IPS DF 6.9 (cell line): ENCODE measurements at regions not wholly inside any gene's neighbourhood (a gene's known extent, or its start where the extent isn't known, plus 50 kb on each side); places are given as distances from the start of the nearest gene placed in this dataset.

ENCODE experiments used
- DNase-seq: peaks from one replicate; pipeline ENCODE4 v3.0.0-alpha.2; 2013; ENCODE audit warnings: low read depth, low spot score
- H3K27ac ChIP-seq: one replicate; pipeline ENCODE4 v1.5.1; 2013; ENCODE audit warnings: low read length, control low read depth
- H3K27me3 ChIP-seq: 2 replicates; pipeline ENCODE4 v1.6.1; 2013; ENCODE audit warnings: mild to moderate bottlenecking, low read length; ENCODE audit not compliant: control insufficient read depth, insufficient read depth
- H3K36me3 ChIP-seq: 2 replicates; pipeline ENCODE4 v1.6.1; 2013; ENCODE audit warnings: low read length; ENCODE audit not compliant: control insufficient read depth, insufficient read depth
- H3K4me1 ChIP-seq: 2 replicates; pipeline ENCODE4 v1.6.1; 2013; ENCODE audit warnings: low read length; ENCODE audit not compliant: control insufficient read depth, insufficient read depth
- H3K4me3 ChIP-seq: 2 replicates; pipeline ENCODE4 v1.5.1; 2013; ENCODE audit warnings: mild to moderate bottlenecking, low read length
- H3K9me3 ChIP-seq: 2 replicates; pipeline ENCODE4 v1.6.1; 2013; ENCODE audit warnings: low read length, inconsistent platforms; ENCODE audit not compliant: control insufficient read depth, insufficient read depth
- WGBS: extraction: QIAGEN DNeasy Blood & Tissue Kit; methylation state at CpG from one replicate; pipeline ENCODE4 v1.1.7; 2013; ENCODE audit warnings: mixed read lengths, missing lambda C conversion rate; ENCODE audit not compliant: insufficient read length, insufficient coverage; 5-methylcytosine and 5-hydroxymethylcytosine counted together

GRCh38 chr11:92149996-92150395 lies 74.6 kb upstream of the FAT3 start:
- DNase-seq, result peak; percentile 11
- no CpG with 5 or more reads among the region's 2 CpGs for WGBS
- H3K27me3 ChIP-seq, result no peaks in the 10 kb centered on the region
- no peaks in the 10 kb centered on the region for H3K9me3 ChIP-seq
- no peak overlapping the region for H3K4me3 ChIP-seq
- no peaks in the 10 kb centered on the region for H3K36me3 ChIP-seq
- H3K27ac ChIP-seq, result no peak overlapping the region
- no peaks in the 10 kb centered on the region for H3K4me1 ChIP-seq

- Histone ChIP-seq H3K4me3 (no peak overlapping the region), H3K36me3 (no peaks in the 10 kb centered on the region), H3K9me3 (no peaks in the 10 kb centered on the region), H3K4me1 (no peaks in the 10 kb centered on the region), H3K27me3 (no peaks in the 10 kb centered on the region), H3K27ac (no peak overlapping the region)
- DNase-seq, result no peak
Observed at GRCh38 chr11:92141725-92142124, 82.9 kb upstream of the FAT3 start.

DNA sequence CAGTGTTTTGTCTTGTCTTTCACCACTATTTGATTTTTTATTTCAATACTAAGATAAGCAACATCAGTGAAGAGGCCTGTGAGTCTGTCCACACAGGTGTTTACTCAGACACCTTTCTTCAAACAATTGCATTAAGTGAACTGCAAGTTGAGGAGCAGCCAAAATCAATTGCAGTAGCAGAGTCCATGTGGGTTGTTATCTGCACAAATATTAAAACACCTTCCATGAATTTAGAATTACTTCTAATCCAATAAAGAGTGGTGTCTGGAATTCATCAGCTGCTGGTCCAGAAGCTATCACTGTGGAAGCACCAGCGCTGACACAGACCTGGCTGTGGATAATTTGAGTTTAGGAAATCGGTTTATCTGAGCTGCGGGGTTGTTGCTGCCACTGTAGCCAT lies 83.5 kb upstream of the FAT3 start:
- no peaks in the 10 kb centered on the region for H3K36me3 ChIP-seq
- no peak overlapping the region for H3K4me3 ChIP-seq
- no CpG with 5 or more reads among the region's 3 CpGs for WGBS

GRCh38 chr11:92140021-92140420 lies 84.6 kb upstream of the FAT3 start:
- H3K27me3 ChIP-seq, result no peaks in the 10 kb centered on the region
- no peaks in the 10 kb centered on the region for H3K9me3 ChIP-seq
- no peak for DNase-seq
- H3K4me1 ChIP-seq, result no peaks in the 10 kb centered on the region
- no peak overlapping the region for H3K4me3 ChIP-seq
- H3K27ac ChIP-seq, result no peak overlapping the region
- no peaks in the 10 kb centered on the region for H3K36me3 ChIP-seq
- no CpG with 5 or more reads among the region's 2 CpGs for WGBS

More for the DNA sequence above, 83.5 kb upstream of the FAT3 start:
- DNase-seq, result no peak
- Histone ChIP-seq H3K9me3 (no peaks in the 10 kb centered on the region), H3K27me3 (no peaks in the 10 kb centered on the region), H3K4me1 (no peaks in the 10 kb centered on the region), H3K27ac (no peak overlapping the region)

GRCh38 chr11:92138296-92138695 lies 86.3 kb upstream of the FAT3 start:
- H3K27me3 ChIP-seq, result no peaks in the 10 kb centered on the region
- H3K4me3 ChIP-seq, result no peak overlapping the region
- H3K27ac ChIP-seq, result no peak overlapping the region
- H3K36me3 ChIP-seq, result no peaks in the 10 kb centered on the region
- DNase-seq, result no peak
- H3K9me3 ChIP-seq, result no peaks in the 10 kb centered on the region
- no peaks in the 10 kb centered on the region for H3K4me1 ChIP-seq

DNA sequence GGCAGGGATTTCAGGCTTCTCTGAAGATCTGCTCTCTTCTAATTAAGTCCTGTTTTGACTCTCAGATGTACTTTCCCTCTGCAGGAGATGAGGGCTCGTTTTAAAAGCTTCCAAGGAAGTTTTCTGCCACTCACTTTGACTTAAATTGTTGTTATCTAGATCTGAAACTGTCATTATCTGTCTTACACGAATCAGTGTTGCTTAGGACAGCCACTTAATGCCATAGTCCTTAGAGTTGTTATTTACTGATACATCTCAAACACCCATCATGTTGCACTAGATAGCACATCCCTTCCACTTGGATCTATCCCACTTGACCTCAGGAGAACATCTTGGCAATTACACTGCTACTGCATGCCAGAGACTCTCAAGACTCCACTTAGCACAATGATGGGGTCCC lies 86.9 kb upstream of the FAT3 start:
- no peak for DNase-seq
- Histone ChIP-seq H3K4me3 (no peak overlapping the region), H3K36me3 (no peaks in the 10 kb centered on the region), H3K27me3 (no peaks in the 10 kb centered on the region), H3K27ac (no peak overlapping the region), H3K9me3 (no peaks in the 10 kb centered on the region), H3K4me1 (no peaks in the 10 kb centered on the region)
- no CpG with 5 or more reads among the region's 2 CpGs for WGBS

DNA sequence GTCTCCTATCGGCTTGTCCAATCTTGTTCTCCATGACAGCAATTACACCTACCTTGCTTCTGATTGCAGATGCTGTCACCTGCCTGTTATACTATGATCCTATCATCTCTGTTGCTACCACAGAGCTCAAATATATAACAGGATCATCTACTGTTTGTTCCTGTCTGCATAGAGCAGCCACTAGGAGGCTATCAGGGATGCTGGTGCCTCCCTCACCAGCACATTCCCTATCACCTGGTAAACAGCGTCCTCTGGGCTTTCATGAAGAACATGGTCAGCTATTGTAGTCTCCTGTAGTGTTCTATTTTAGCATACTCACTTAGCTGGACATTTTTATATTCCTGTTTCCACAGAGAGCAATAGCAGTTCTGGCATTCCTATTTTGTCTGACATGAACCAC lies 87.8 kb upstream of the FAT3 start:
- Histone ChIP-seq H3K4me3 (no peak overlapping the region), H3K9me3 (no peaks in the 10 kb centered on the region), H3K27ac (no peak overlapping the region), H3K4me1 (no peaks in the 10 kb centered on the region), H3K36me3 (no peaks in the 10 kb centered on the region), H3K27me3 (no peaks in the 10 kb centered on the region)
- no CpG with 5 or more reads among the region's 2 CpGs for WGBS
- DNase-seq, result peak; percentile 18

DNA sequence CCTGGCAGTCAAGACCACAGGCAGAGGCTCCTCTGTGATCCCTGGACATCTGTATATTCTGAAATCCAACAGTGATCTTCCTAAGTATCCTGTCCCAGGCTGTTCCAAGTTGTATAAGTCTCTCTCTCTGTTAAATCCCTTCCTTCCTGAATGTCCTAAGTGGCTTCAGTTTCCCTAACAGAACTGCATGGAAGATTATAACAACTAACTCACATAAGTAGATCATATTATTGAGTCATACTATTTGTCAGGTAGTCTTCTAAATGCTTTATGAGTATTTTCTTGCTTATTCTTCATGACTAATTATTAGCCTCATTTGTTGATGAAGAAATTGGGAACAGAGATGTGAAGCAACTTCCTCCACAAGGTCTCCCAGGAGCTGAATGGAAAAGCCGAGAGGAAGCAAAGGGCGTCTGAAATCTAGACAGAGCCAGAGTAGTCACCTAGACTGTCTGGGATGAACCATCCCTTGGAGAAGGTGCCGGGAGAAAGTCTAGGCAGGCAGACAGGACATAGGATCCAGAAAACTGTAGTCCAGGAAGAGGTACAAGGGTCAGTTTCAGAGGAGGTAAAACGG lies 93.2 kb upstream of the FAT3 start:
- no peaks in the 10 kb centered on the region for H3K27me3 ChIP-seq
- no CpG with 5 or more reads among the region's 4 CpGs for WGBS
- H3K27ac ChIP-seq, result no peak overlapping the region
- no peaks in the 10 kb centered on the region for H3K36me3 ChIP-seq
- H3K4me1 ChIP-seq, result no peaks in the 10 kb centered on the region
- H3K9me3 ChIP-seq, result no peaks in the 10 kb centered on the region
- no peak for DNase-seq
- H3K4me3 ChIP-seq, result no peak overlapping the region

GRCh38 chr11:92130421-92130831 lies 94.2 kb upstream of the FAT3 start:
- no CpG with 5 or more reads among the region's 2 CpGs for WGBS
- DNase-seq, result no peak
- H3K4me1 ChIP-seq, result no peaks in the 10 kb centered on the region

DNA sequence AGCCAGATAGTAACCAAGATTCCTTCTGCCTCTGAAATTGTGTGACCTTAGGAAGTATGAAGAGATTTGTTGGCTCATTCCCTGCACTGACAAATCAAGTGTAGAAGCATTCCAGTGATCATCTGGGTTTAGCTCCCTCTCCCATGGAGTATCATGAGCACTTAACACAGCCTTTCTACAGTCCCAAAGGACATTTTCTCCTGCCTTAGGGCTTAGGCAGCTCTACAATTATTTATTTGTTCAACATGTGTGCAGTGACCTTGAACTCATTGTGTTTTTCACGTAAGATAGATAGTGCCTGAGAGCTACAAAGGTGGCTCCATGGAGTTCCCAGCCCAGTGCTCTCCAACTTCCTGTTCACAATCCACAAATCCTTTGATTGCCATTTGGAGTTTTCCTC lies 94.8 kb upstream of the FAT3 start:
- Histone ChIP-seq H3K4me1 (no peaks in the 10 kb centered on the region), H3K4me3 (no peak overlapping the region), H3K9me3 (no peaks in the 10 kb centered on the region), H3K27ac (no peak overlapping the region), H3K36me3 (no peaks in the 10 kb centered on the region), H3K27me3 (no peaks in the 10 kb centered on the region)
- WGBS, result no CpG with 5 or more reads among the region's 1 CpG
- DNase-seq, result no peak

More at GRCh38 chr11:92130421-92130831, 94.2 kb upstream of the FAT3 start:
- Histone ChIP-seq H3K9me3 (no peaks in the 10 kb centered on the region), H3K27ac (no peak overlapping the region), H3K27me3 (no peaks in the 10 kb centered on the region), H3K36me3 (no peaks in the 10 kb centered on the region), H3K4me3 (no peak overlapping the region)

DNA sequence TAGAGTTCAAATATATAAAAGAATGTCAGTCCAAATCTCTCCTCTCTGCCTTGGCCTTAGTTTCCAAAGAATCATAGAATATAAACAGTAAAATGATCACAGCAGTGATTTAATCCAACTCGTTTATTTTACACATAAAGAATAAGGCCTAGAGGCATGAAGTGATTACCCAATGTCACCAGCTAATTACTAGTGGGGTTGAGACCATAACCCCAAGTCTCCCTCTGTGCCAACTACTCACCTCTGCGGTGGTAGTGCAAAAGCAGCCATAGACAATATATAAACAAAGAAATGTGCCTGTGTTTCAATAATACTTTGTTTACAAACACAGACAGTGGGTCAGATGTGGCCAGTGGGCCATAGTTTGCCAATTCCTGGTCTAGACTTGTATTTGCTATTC lies 96.6 kb upstream of the FAT3 start:
- Histone ChIP-seq H3K4me3 (no peak overlapping the region), H3K4me1 (no peaks in the 10 kb centered on the region), H3K9me3 (no peaks in the 10 kb centered on the region), H3K27ac (no peak overlapping the region), H3K27me3 (no peaks in the 10 kb centered on the region), H3K36me3 (no peaks in the 10 kb centered on the region)
- WGBS, result no CpG with 5 or more reads among the region's 2 CpGs
- no peak for DNase-seq
